HG03060 (cell line): ENCODE measurements at regions not wholly inside any gene's neighbourhood (a gene's known extent, or its start where the extent isn't known, plus 50 kb on each side); places are given as distances from the start of the nearest gene placed in this dataset.
"Not testable (repeated sequence)": the region's sequence is repeated elsewhere in the genome, so short reads cannot be mapped to it uniquely, and the experiment has no call there.

Experiments used
- ATAC-seq: cut with Tn5 transposase; IDR thresholded peaks from one replicate; pipeline ENCODE4 v1.9.1; 2021; ENCODE audit warnings: low read depth, moderate number of reproducible peaks; ENCODE audit not compliant: unreplicated experiment

GRCh38 chr1:120609015-120609573 is 114.7 kb upstream of the NBPF26 start:
- not testable (repeated sequence) for ATAC-seq

- ATAC-seq: not testable (repeated sequence)
These were observed 113.9 kb upstream of the NBPF26 start for GRCh38 chr1:120609834-120610233.

- ATAC-seq: not testable (repeated sequence)
These were observed 108.7 kb upstream of the NBPF26 start for GRCh38 chr1:120614931-120615639.

DNA sequence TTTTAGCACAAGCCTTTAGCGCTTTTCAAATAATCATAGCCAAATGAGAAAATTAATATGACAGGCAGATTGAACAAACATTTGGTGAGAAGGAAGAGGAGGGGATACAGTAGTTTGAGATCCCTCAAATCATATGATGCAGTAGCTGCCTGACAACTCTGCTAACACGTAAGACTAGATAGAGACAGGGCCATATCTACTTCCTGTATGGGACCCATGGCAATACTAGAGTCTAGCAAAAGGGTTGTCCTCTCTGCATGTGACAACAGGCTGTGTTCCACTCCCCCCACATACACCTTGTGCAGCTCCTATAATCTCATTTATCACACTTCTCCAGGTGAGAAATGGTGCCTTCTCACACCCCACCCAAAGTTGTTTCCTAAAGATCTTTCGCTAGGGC is 106.3 kb upstream of the NBPF26 start:
- ATAC-seq: not testable (repeated sequence)

DNA sequence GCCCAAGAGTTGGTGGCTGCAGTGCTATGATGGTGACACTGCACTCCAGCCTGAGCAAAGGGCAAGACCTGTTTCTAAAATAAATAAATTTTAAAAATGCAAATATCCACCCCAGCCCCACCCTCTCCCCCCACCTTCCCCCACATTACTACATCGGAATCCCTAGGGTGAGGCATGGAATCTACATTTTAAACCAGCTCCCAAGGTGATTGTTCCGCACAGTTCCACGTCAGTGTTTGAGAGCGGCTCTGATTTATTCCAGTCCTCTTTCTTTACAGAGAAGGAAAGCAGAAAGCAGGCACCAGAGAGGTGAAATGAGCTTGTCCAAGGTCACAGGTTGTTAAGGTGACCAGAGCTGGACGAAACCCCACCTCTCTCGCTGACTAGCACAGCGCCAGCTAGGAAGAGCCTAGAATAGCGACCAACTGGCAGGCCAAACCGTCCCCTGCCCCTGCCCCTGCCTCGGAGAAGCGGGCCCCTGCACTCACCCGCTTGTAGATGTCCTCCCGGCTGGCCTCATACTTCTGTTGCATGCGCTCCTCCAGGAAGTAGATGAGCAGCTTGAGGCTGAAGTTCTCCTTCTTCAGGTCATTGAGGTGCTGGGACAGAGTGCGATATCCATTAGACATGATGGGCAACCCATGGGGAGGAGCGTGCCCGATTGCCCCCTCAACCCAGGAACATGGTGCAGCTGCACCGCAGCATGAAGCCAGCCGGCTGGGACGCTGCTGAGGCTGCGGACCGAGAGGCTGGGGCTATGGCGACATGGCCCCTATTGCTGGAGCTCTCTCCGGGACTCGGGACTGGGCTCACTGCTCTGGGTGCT is 103.7 kb upstream of the NBPF26 start:
- not testable (repeated sequence) for ATAC-seq

DNA sequence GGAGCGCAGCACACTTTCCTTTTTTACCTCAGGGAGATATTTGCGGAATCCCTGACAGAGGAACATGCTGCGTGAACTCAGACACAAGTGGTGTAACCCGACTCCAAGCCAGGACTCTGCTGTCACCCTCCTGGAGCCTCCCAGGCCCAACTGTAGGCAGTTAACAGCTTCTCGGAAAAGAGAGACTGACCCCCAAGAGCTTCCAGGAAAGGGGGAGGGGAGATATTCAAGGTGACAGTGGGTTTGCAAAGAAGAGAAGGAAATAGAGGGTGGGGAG is 103.1 kb upstream of the NBPF26 start:
- ATAC-seq: not testable (repeated sequence)

DNA sequence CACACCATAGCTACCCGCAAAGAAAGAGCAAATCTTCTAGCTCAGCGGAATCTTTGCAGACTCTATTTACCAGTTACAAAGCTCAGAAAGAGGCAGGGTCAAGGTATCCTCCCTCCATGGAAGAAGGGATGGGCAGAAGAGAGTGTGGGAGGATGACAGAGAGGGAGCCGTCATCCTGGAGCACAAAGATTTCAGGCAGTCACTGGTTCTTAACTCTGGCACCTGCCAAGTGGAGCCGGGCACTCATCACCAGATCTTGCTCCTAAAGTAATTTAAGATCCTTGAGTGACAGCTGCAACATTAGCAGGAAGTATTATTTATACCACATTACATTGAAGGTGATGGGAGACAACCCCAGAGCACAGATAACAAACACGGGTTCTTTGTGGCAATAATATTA is 102.5 kb upstream of the NBPF26 start:
- ATAC-seq: not testable (repeated sequence)

DNA sequence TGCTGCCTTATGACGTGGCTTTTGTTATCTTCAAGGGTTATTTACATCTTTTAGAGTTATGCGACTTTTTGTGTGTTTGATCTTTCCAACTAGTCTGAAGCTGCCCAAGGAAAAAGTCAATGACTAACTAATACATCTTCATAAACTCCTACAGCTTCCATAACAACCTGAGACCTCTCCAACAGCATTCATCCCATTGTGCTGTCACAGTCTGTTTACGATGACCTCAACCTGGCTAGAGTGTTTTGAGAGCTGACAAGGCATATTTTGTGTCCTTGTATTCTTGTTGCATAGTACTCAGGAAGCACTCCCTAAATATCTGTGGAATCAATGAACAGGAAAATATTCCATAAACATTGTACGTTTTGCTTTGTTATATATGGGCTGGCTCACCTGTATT is 100.2 kb upstream of the NBPF26 start:
- not testable (repeated sequence) for ATAC-seq

DNA sequence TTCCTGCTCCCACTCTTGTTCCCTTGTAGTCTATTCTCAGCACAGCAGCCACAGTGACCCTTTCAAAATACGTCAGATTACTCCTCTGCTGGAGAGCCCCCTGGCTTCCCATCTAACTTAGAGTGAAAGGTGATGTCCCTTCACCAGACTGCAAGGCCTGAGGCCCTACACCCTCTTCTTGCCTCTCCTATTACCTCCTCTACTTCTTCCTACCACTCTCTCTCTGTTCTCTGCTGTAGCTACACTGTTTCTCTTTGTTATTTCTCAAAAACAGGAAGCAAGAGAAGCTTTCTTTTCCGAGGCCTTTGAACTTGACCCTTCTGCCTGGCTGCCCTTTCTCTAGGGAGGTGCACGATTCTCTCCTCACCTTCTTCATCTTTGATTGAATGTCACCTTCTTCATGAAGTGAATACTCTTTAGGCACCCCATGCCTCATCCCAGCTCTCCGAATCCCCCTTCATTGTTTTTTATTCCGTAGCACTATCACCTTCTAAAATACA is 99.1 kb upstream of the NBPF26 start:
- not testable (repeated sequence) for ATAC-seq

DNA sequence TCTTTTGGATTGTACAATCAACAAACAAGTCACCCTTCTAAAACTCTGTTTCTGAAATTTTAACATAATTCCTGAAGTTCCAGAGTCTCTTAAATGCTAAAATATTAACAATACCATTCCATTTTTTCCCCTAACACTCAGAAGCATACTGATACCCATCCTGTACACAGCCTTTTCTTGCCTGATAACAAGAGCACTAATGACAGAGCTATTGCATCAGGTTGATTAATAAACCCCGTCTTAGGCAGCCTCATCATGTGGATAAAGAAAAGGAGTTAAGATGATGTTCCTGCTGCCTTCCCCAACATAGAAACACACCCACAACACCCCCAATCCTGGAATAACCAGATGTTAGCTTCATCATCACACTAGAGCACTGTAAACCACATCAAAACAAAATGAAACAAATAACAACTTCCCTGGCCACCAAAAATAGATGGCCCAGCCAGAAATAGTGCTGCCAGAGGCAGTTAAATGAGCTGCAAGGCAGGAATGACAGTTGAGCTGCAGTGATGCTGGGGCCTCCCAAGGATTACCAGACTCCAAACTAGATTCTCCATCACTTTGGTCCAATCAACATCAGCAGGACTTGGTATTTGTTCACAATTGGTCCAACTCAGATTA is 93.8 kb upstream of the NBPF26 start:
- ATAC-seq: not testable (repeated sequence)

- ATAC-seq: not testable (repeated sequence)
These were observed 88.6 kb upstream of the NBPF26 start for GRCh38 chr1:120634816-120635806.

GRCh38 chr1:120640261-120641013 is 83.3 kb upstream of the NBPF26 start:
- not testable (repeated sequence) for ATAC-seq

GRCh38 chr1:120641014-120641302 is 82.8 kb upstream of the NBPF26 start:
- ATAC-seq: not testable (repeated sequence)

DNA sequence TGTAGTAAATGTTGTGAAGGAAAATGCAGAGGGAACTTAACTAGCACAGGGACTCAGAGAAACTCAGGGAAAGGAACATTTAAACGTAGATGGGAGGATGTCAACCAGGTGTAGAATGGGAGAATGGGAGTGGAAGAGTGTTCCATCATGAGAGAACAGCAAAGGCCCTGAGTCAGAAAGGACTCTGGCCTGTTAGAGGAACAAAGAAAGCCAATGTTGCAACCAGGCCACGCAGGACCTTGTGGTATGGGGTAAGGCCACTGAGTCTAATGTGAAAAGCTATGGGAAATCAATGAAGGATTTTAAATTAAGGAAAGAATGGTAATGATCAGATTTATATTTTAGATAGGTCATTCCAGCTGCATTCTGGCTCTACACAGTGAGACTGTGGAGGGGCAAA is 76.6 kb upstream of the NBPF26 start:
- ATAC-seq: not testable (repeated sequence)

DNA sequence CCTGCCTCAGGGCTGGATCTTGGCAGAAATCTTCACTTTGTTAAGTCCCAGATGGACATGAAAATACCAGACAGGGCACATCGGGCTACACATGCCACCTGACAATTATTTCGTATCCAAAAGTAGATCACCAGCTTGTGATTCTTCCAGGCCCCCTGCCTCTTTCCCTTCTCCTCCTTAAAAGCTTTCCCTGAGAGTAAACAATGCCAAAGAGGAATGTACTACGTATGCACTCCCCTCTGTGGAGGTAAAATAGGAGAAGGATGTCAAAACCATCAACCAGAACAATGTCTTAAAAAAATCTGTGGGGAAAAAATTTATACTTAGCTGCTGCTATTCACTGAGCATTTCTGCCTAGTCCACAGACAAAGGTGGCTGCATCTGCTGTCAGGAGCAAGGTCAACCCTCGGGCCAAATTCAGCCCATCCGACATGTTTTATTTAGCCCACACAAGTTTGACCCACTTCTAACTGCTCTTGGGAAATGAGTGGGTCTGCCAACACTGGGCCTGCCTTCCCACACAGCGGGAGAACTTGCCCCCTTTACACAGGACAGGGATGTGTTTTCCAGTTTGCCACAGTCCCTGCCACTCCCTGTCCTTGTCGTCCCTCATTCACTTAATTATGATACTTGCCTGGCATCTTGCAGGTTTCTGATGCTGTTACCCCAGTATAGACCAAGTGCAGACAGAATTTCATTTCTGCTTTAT is 74.7 kb upstream of the NBPF26 start:
- not testable (repeated sequence) for ATAC-seq

GRCh38 chr1:120649730-120650129 is 74.0 kb upstream of the NBPF26 start:
- not testable (repeated sequence) for ATAC-seq

- ATAC-seq: not testable (repeated sequence)
These were observed 69.6 kb upstream of the NBPF26 start for GRCh38 chr1:120654114-120654513.

- ATAC-seq: not testable (repeated sequence)
These were observed 68.4 kb upstream of the NBPF26 start for GRCh38 chr1:120655394-120655793.

GRCh38 chr1:120656116-120656515 is 67.6 kb upstream of the NBPF26 start:
- ATAC-seq: not testable (repeated sequence)
